ENCODE measurements at regions not wholly inside any gene's neighbourhood (a gene's known extent, or its start where the extent isn't known, plus 50 kb on each side); places are given as distances from the start of the nearest gene placed in this dataset.
"Not testable (repeated sequence)": the region's sequence is repeated elsewhere in the genome, so short reads cannot be mapped to it uniquely, and the experiment has no call there.

DNA sequence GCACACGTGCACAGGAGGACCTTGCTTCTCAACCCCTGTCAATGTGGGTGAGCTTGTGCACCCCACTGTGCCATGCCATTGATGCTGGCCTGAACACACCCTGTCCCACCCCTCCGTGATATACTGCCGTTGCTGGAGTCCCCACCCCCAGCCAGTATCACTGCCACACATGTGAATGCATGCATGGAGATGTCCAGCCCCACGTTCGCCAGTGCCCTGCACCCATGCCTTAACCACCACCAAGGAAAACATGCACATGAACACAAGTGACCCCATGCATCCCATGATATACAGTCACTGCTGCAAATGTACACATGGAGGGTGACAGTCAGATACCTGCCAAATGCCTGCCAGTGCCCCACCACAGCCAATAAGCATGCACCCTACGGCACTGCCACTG, 692.5 kb upstream of the ZWINT start:
- DNase-seq (ENCODE audit: low read depth) = no peak
- ChIA-PET POLR2A (no interaction called here), CTCF (no interaction called here)
- Histone ChIP-seq H3K36me3 (ENCODE audit: control insufficient read depth, insufficient read depth, low read length) (no peaks in the 10 kb centered on the region), H3K4me3 (ENCODE audit: low read depth, low read length) (no peak overlapping the region), H3K27me3 (ENCODE audit: control insufficient read depth, insufficient read depth, low read length) (no peaks in the 10 kb centered on the region)
- TF ChIP-seq, protein P1, sequence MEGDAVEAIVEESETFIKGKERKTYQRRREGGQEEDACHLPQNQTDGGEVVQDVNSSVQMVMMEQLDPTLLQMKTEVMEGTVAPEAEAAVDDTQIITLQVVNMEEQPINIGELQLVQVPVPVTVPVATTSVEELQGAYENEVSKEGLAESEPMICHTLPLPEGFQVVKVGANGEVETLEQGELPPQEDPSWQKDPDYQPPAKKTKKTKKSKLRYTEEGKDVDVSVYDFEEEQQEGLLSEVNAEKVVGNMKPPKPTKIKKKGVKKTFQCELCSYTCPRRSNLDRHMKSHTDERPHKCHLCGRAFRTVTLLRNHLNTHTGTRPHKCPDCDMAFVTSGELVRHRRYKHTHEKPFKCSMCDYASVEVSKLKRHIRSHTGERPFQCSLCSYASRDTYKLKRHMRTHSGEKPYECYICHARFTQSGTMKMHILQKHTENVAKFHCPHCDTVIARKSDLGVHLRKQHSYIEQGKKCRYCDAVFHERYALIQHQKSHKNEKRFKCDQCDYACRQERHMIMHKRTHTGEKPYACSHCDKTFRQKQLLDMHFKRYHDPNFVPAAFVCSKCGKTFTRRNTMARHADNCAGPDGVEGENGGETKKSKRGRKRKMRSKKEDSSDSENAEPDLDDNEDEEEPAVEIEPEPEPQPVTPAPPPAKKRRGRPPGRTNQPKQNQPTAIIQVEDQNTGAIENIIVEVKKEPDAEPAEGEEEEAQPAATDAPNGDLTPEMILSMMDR (IDR thresholded peaks at IDR 0.05; ENCODE audit: insufficient read depth, low read depth, low read length) = no peak

DNA sequence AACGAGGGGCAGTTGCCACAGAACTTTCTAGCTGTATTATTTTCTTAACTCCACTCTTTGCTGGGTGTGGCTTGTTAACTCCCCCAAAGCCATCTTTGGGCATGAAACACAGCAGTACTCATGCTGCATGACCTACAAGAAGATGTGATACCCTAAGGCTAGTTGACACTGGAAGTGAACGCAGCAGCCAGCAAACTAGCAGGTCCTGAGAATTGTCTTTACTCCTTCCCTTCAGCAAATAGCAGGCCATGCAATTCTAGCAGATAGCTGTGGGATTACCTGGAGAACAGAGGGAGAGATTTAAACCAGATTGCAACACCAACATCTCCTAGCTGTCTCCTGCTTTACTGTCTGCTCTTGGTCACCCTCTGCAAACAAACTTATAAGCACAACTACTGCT, 688.0 kb upstream of the ZWINT start:
- ChIA-PET POLR2A (no interaction called here), CTCF (interaction anchor here (1.0 kb wide), 1 partner anchor 50 kb away, joined by 3 read pairs; no protein-coding TSS in a partner anchor)
- no peak for DNase-seq (ENCODE audit: low read depth)
- no peak overlapping the region for H3K4me3 ChIP-seq (ENCODE audit: low read depth, low read length)
- TF ChIP-seq, protein P1 (IDR thresholded peaks at IDR 0.05; ENCODE audit: insufficient read depth, low read depth, low read length) = no peak
- H3K27me3 ChIP-seq (ENCODE audit: control insufficient read depth, insufficient read depth, low read length) = no peaks in the 10 kb centered on the region
- no peaks in the 10 kb centered on the region for H3K36me3 ChIP-seq (ENCODE audit: control insufficient read depth, insufficient read depth, low read length)

DNA sequence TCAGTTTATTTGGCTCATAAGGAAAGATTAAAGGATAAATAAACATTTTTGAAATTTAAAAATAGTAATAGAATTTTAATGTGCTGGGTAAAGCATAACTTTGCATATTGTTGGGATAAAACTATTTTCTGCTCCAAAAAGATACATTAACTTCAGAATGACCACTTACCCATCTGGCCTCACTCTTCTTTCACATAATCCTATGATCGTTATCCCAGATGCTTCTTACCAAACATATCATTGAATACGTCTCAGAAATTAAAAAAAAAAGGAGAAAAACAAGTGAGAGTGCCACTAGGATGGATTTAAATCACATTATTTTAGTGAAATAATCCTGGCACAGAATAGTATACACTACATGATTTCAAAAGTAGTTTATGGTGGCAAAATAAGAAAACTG, 677.5 kb upstream of the ZWINT start:
- no peaks in the 10 kb centered on the region for H3K36me3 ChIP-seq (ENCODE audit: control insufficient read depth, insufficient read depth, low read length)
- ChIA-PET POLR2A (no interaction called here), CTCF (no interaction called here)
- TF ChIP-seq, protein P1 (IDR thresholded peaks at IDR 0.05; ENCODE audit: insufficient read depth, low read depth, low read length) = no peak
- no peak for DNase-seq (ENCODE audit: low read depth)
- H3K4me3 ChIP-seq (ENCODE audit: low read depth, low read length) = no peak overlapping the region
- H3K27me3 ChIP-seq (ENCODE audit: control insufficient read depth, insufficient read depth, low read length) = no peaks in the 10 kb centered on the region

DNA sequence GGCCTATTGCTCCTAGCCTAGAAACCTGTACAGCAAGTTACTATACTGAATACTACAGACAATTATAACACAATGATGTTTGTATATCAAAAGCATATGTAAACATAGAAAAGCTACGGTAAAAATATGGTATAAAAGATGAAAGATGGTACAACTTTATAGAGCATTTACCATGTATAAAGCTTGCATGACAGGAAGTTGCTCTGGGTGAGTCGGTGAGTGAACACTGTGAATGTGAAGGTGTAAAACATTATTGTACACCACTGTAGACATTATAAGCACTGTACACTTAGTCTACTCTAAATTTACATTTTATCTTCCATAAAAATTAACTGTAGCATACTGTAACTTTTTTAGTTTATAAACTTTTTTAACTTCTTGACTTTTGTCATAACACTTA, 674.3 kb upstream of the ZWINT start:
- Histone ChIP-seq H3K27me3 (ENCODE audit: control insufficient read depth, insufficient read depth, low read length) (no peaks in the 10 kb centered on the region), H3K36me3 (ENCODE audit: control insufficient read depth, insufficient read depth, low read length) (no peaks in the 10 kb centered on the region), H3K4me3 (ENCODE audit: low read depth, low read length) (no peak overlapping the region)
- TF ChIP-seq, protein P1 (IDR thresholded peaks at IDR 0.05; ENCODE audit: insufficient read depth, low read depth, low read length) = no peak
- ChIA-PET CTCF (interaction anchor here (1.4 kb wide), 1 partner anchor 12 kb away, joined by 3 read pairs; no protein-coding TSS in a partner anchor), POLR2A (no interaction called here)
- no peak for DNase-seq (ENCODE audit: low read depth)

DNA sequence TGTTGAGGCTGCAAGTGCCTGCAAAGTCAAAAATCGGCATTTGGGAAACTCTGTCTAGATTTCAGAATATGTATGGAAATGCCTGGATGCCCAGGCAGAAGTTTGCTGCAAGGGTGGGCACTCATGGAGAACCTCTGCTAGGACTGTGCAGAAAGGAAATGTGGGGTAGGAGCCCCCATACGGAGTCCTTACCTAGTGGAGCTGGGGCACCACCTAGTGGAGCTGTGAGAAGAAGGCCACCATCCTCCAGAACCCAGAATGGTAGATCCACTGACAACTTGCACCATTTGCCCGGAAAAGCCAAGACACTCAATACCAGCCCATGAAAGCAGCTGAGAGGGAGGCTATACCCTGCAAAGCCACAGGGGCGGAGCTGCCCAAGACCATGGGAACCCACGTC, 671.2 kb upstream of the ZWINT start:
- POLR2A ChIA-PET; DNase-seq (ENCODE audit: low read depth); H3K27me3 ChIP-seq (ENCODE audit: control insufficient read depth, insufficient read depth, low read length); H3K4me3 ChIP-seq (ENCODE audit: low read depth, low read length); H3K36me3 ChIP-seq (ENCODE audit: control insufficient read depth, insufficient read depth, low read length): not testable (repeated sequence)
- CTCF ChIA-PET = interaction anchor here (0.7 kb wide), 1 partner anchor 9 kb away, joined by 3 read pairs; no protein-coding TSS in a partner anchor

DNA sequence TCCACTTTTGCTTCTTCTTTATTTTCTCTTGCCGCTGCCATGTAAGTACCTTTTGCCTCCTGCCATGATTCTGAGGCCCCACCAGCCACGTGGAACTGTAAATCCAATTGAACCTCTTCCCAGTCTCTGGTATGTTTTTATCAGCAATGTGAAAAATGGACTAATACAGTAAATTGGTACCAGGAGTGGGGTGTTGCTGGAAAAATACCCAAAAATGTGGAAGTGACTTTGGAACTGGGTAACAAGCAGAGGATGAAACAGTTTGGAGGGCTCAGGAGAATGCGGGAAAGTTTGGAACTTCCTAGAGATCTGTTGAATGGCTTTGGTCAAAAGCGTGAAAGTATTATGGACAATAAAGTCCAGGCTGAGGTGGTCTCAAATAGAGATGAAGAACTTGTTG, 670.3 kb upstream of the ZWINT start:
- CTCF ChIA-PET = no interaction called here

More for the DNA sequence above, 670.3 kb upstream of the ZWINT start:
- TF ChIP-seq, protein P1 (IDR thresholded peaks at IDR 0.05; ENCODE audit: insufficient read depth, low read depth, low read length) = no peak
- DNase-seq (ENCODE audit: low read depth) = no peak
- H3K36me3 ChIP-seq (ENCODE audit: control insufficient read depth, insufficient read depth, low read length) = no peaks in the 10 kb centered on the region
- no peak overlapping the region for H3K4me3 ChIP-seq (ENCODE audit: low read depth, low read length)
- POLR2A ChIA-PET = no interaction called here
- H3K27me3 ChIP-seq (ENCODE audit: control insufficient read depth, insufficient read depth, low read length) = no peaks in the 10 kb centered on the region
